HG02973 (cell line): ENCODE measurements at regions not wholly inside any gene's neighbourhood (a gene's known extent, or its start where the extent isn't known, plus 50 kb on each side); places are given as distances from the start of the nearest gene placed in this dataset.
A peak's percentile ranks its signal among the peaks of the same experiment; 100 is the strongest.

ENCODE experiments used
- ATAC-seq: cut with Tn5 transposase; IDR thresholded peaks from one replicate; pipeline ENCODE4 v1.9.1; 2021; ENCODE audit warnings: moderate library complexity; ENCODE audit not compliant: unreplicated experiment

- no peak for ATAC-seq
Measured at GRCh38 chr4:128410037-128410436, 122.4 kb upstream of the PGRMC2 start.

GRCh38 chr4:128403586-128403985, 116.0 kb upstream of the PGRMC2 start:
- no peak for ATAC-seq

GRCh38 chr4:128394778-128395177, 107.2 kb upstream of the PGRMC2 start:
- ATAC-seq: no peak

- ATAC-seq: no peak
Measured at GRCh38 chr4:128393101-128393704, 105.6 kb upstream of the PGRMC2 start.

GRCh38 chr4:128390475-128390996, 102.9 kb upstream of the PGRMC2 start:
- no peak for ATAC-seq

- ATAC-seq: no peak
Measured at GRCh38 chr4:128388796-128389195, 101.2 kb upstream of the PGRMC2 start.

- no peak for ATAC-seq
Measured at GRCh38 chr4:128388352-128388630, 100.7 kb upstream of the PGRMC2 start.

GRCh38 chr4:128387600-128388351, 100.2 kb upstream of the PGRMC2 start:
- no peak for ATAC-seq

GRCh38 chr4:128386761-128387599, 99.4 kb upstream of the PGRMC2 start:
- no peak for ATAC-seq

GRCh38 chr4:128385683-128386304, 98.2 kb upstream of the PGRMC2 start:
- ATAC-seq: no peak

GRCh38 chr4:128384765-128385598, 97.4 kb upstream of the PGRMC2 start:
- no peak for ATAC-seq

- ATAC-seq: no peak
Measured at GRCh38 chr4:128384091-128384520, 96.5 kb upstream of the PGRMC2 start.

GRCh38 chr4:128381748-128382559, 94.3 kb upstream of the PGRMC2 start:
- no peak for ATAC-seq

- no peak for ATAC-seq
Measured at GRCh38 chr4:128380306-128380705, 92.7 kb upstream of the PGRMC2 start.

- peak; percentile 77 for ATAC-seq
Measured at GRCh38 chr4:128379860-128380259, 92.2 kb upstream of the PGRMC2 start.

GRCh38 chr4:128378668-128379067, 91.1 kb upstream of the PGRMC2 start:
- ATAC-seq: no peak

GRCh38 chr4:128376958-128377357, 89.3 kb upstream of the PGRMC2 start:
- ATAC-seq: no peak

- ATAC-seq: no peak
Measured at GRCh38 chr4:128376303-128376702, 88.7 kb upstream of the PGRMC2 start.

- ATAC-seq: no peak
Measured at GRCh38 chr4:128373628-128374027, 86.0 kb upstream of the PGRMC2 start.

- no peak for ATAC-seq
Measured at GRCh38 chr4:128371876-128372275, 84.3 kb upstream of the PGRMC2 start.
